ENCODE measurements at regions not wholly inside any gene's neighbourhood (a gene's known extent, or its start where the extent isn't known, plus 50 kb on each side); places are given as distances from the start of the nearest gene placed in this dataset.

- no peak for DNase-seq (ENCODE audit: low read depth in 2 of 2)
These were observed 64.7 kb downstream of the ARRDC4 start for GRCh38 chr15:98025237-98025636.

- no peak for DNase-seq (ENCODE audit: low read depth in 2 of 2)
These were observed 74.2 kb downstream of the ARRDC4 start for GRCh38 chr15:98034731-98035130.

GRCh38 chr15:98035134-98035533, 74.6 kb downstream of the ARRDC4 start:
- DNase-seq (ENCODE audit: low read depth in 2 of 2) = no peak

GRCh38 chr15:98035577-98036010, 75.1 kb downstream of the ARRDC4 start:
- no peak for DNase-seq (ENCODE audit: low read depth in 2 of 2)

GRCh38 chr15:98039596-98039995, 79.1 kb downstream of the ARRDC4 start:
- DNase-seq (ENCODE audit: low read depth in 2 of 2) = no peak

GRCh38 chr15:98040146-98040545, 79.6 kb downstream of the ARRDC4 start:
- no peak for DNase-seq (ENCODE audit: low read depth in 2 of 2)

- DNase-seq (ENCODE audit: low read depth in 2 of 2) = no peak
These were observed 82.9 kb downstream of the ARRDC4 start for GRCh38 chr15:98043160-98044014.

GRCh38 chr15:98051734-98052133, 91.2 kb downstream of the ARRDC4 start:
- no peak for DNase-seq (ENCODE audit: low read depth in 2 of 2)

GRCh38 chr15:98057453-98057852, 97.0 kb downstream of the ARRDC4 start:
- no peak for DNase-seq (ENCODE audit: low read depth in 2 of 2)

GRCh38 chr15:98062869-98063268, 102.4 kb downstream of the ARRDC4 start:
- no peak for DNase-seq (ENCODE audit: low read depth in 2 of 2)

- no peak for DNase-seq (ENCODE audit: low read depth in 2 of 2)
These were observed 102.8 kb downstream of the ARRDC4 start for GRCh38 chr15:98063315-98063714.

GRCh38 chr15:98063871-98064270, 103.4 kb downstream of the ARRDC4 start:
- DNase-seq (ENCODE audit: low read depth in 2 of 2) = no peak

- DNase-seq (ENCODE audit: low read depth in 2 of 2) = no peak
These were observed 106.8 kb downstream of the ARRDC4 start for GRCh38 chr15:98067339-98067738.

GRCh38 chr15:98069256-98069655, 108.8 kb downstream of the ARRDC4 start:
- no peak for DNase-seq (ENCODE audit: low read depth in 2 of 2)

GRCh38 chr15:98070137-98070536, 109.6 kb downstream of the ARRDC4 start:
- DNase-seq (ENCODE audit: low read depth in 2 of 2) = no peak

GRCh38 chr15:98071786-98072185, 111.3 kb downstream of the ARRDC4 start:
- DNase-seq (ENCODE audit: low read depth in 2 of 2) = no peak

GRCh38 chr15:98075441-98075840, 114.9 kb downstream of the ARRDC4 start:
- no peak for DNase-seq (ENCODE audit: low read depth in 2 of 2)

GRCh38 chr15:98076021-98076816, 115.7 kb downstream of the ARRDC4 start:
- DNase-seq (ENCODE audit: low read depth in 2 of 2) = no peak

GRCh38 chr15:98077186-98077585, 116.7 kb downstream of the ARRDC4 start:
- no peak for DNase-seq (ENCODE audit: low read depth in 2 of 2)

- no peak for DNase-seq (ENCODE audit: low read depth in 2 of 2)
These were observed 120.3 kb downstream of the ARRDC4 start for GRCh38 chr15:98080791-98081190.

- no peak for DNase-seq (ENCODE audit: low read depth in 2 of 2)
These were observed 122.9 kb downstream of the ARRDC4 start for GRCh38 chr15:98083203-98083910.

- no peak for DNase-seq (ENCODE audit: low read depth in 2 of 2)
These were observed 124.6 kb downstream of the ARRDC4 start for GRCh38 chr15:98085003-98085639.
